Neutrophil (primary cell): ENCODE measurements at regions not wholly inside any gene's neighbourhood (a gene's known extent, or its start where the extent isn't known, plus 50 kb on each side); places are given as distances from the start of the nearest gene placed in this dataset.

ENCODE experiments used
- H3K27ac ChIP-seq: fragments of 200-600 bp; sonication (generic); 2 replicates; pipeline ENCODE4 v1.5.1; 2016; ENCODE audit warnings: mild to moderate bottlenecking, moderate library complexity
- H3K27me3 ChIP-seq: fragments of 200-600 bp; sonication (generic); 2 replicates; pipeline ENCODE4 v1.6.0; 2016; ENCODE audit warnings: mild to moderate bottlenecking
- H3K36me3 ChIP-seq: fragments of 200-600 bp; sonication (generic); 2 replicates; pipeline ENCODE4 v1.5.1; 2017
- H3K4me1 ChIP-seq, 2 experiments: fragments of 200-600 bp in 1 of 2; sonication (generic) in 1 of 2; 1 replicate in 1 of 2; 2 replicates in 1 of 2; pipeline versions ENCODE4 v1.5.1 to v1.6.1; 2013 to 2016; ENCODE audit warnings: low read depth in 1 of 2, low read length in 1 of 2, mild to moderate bottlenecking in 1 of 2, moderate library complexity in 1 of 2; ENCODE audit not compliant: control insufficient read depth in 1 of 2, insufficient read depth in 1 of 2
- H3K4me3 ChIP-seq, 2 experiments: fragments of 200-600 bp in 1 of 2; sonication (generic) in 1 of 2; 1 replicate in 1 of 2; 2 replicates in 1 of 2; pipeline ENCODE4 v1.5.1; 2013 to 2016; ENCODE audit warnings: low read depth in 1 of 2, low read length in 1 of 2, mild to moderate bottlenecking in 1 of 2, moderate library complexity in 1 of 2
- H3K9me3 ChIP-seq: fragments of 200-600 bp; sonication (generic); 2 replicates; pipeline ENCODE4 v1.5.1; 2016
- CTCF ChIP-seq: fragments of 200-600 bp; sonication (generic); IDR thresholded peaks from 2 replicates; pipeline ENCODE4 v1.5.1; 2016; ENCODE audit warnings: antibody characterized with exemption

- Histone ChIP-seq H3K27ac (no peak overlapping the region), H3K27me3 (no peaks in the 10 kb centered on the region)
Observed at GRCh38 chr4:13893987-13894386, 266.5 kb upstream of the BOD1L1 start.

GRCh38 chr4:13900780-13901179 lies 273.3 kb upstream of the BOD1L1 start:
- Histone ChIP-seq H3K27me3 (no peaks in the 10 kb centered on the region), H3K27ac (no peak overlapping the region)

More at GRCh38 chr4:13893987-13894386, 266.5 kb upstream of the BOD1L1 start:
- Histone ChIP-seq H3K36me3 (no peaks in the 10 kb centered on the region), H3K4me3 (no peak overlapping the region), H3K4me1 (no peaks in the 10 kb centered on the region), H3K9me3 (no peaks in the 10 kb centered on the region)
- no peak for TF ChIP-seq CTCF

GRCh38 chr4:13902146-13902545 lies 274.6 kb upstream of the BOD1L1 start:
- Histone ChIP-seq H3K9me3 (no peaks in the 10 kb centered on the region), H3K27ac (no peak overlapping the region), H3K36me3 (no peaks in the 10 kb centered on the region), H3K4me3 (no peak overlapping the region), H3K4me1 (no peaks in the 10 kb centered on the region), H3K27me3 (no peaks in the 10 kb centered on the region)
- TF ChIP-seq CTCF = no peak

More at GRCh38 chr4:13900780-13901179, 273.3 kb upstream of the BOD1L1 start:
- H3K4me1 ChIP-seq = no peaks in the 10 kb centered on the region
- no peak for TF ChIP-seq CTCF
- H3K9me3 ChIP-seq = no peaks in the 10 kb centered on the region
- H3K36me3 ChIP-seq = no peaks in the 10 kb centered on the region
- no peak overlapping the region for H3K4me3 ChIP-seq

- no peaks in the 10 kb centered on the region for H3K4me1 ChIP-seq
Observed at GRCh38 chr4:13903061-13903460, 275.5 kb upstream of the BOD1L1 start.

GRCh38 chr4:13903901-13904300 lies 276.4 kb upstream of the BOD1L1 start:
- Histone ChIP-seq H3K9me3 (no peaks in the 10 kb centered on the region), H3K27me3 (no peaks in the 10 kb centered on the region), H3K4me1 (no peaks in the 10 kb centered on the region), H3K36me3 (no peaks in the 10 kb centered on the region), H3K27ac (no peak overlapping the region), H3K4me3 (no peak overlapping the region)
- no peak for TF ChIP-seq CTCF

More at GRCh38 chr4:13903061-13903460, 275.5 kb upstream of the BOD1L1 start:
- Histone ChIP-seq H3K9me3 (no peaks in the 10 kb centered on the region), H3K4me3 (no peak overlapping the region), H3K27me3 (no peaks in the 10 kb centered on the region), H3K36me3 (no peaks in the 10 kb centered on the region), H3K27ac (no peak overlapping the region)
- TF ChIP-seq CTCF = no peak

GRCh38 chr4:13905543-13905942 lies 278.0 kb upstream of the BOD1L1 start:
- no peaks in the 10 kb centered on the region for H3K36me3 ChIP-seq
- no peak overlapping the region for H3K27ac ChIP-seq

More at GRCh38 chr4:13905543-13905942, 278.0 kb upstream of the BOD1L1 start:
- H3K4me1 ChIP-seq = no peaks in the 10 kb centered on the region
- H3K4me3 ChIP-seq = no peak overlapping the region
- TF ChIP-seq CTCF = no peak
- H3K27me3 ChIP-seq = no peaks in the 10 kb centered on the region
- no peaks in the 10 kb centered on the region for H3K9me3 ChIP-seq
